NK-92 (cell line): ENCODE measurements at regions not wholly inside any gene's neighbourhood (a gene's known extent, or its start where the extent isn't known, plus 50 kb on each side); places are given as distances from the start of the nearest gene placed in this dataset.
"Not testable (repeated sequence)": the region's sequence is repeated elsewhere in the genome, so short reads cannot be mapped to it uniquely, and the experiment has no call there.

Experiments
- DNase-seq: peaks from one replicate; lab custom pipeline; 2025; ENCODE audit not compliant: unreplicated experiment; lab: John Stamatoyannopoulos, UW

DNA sequence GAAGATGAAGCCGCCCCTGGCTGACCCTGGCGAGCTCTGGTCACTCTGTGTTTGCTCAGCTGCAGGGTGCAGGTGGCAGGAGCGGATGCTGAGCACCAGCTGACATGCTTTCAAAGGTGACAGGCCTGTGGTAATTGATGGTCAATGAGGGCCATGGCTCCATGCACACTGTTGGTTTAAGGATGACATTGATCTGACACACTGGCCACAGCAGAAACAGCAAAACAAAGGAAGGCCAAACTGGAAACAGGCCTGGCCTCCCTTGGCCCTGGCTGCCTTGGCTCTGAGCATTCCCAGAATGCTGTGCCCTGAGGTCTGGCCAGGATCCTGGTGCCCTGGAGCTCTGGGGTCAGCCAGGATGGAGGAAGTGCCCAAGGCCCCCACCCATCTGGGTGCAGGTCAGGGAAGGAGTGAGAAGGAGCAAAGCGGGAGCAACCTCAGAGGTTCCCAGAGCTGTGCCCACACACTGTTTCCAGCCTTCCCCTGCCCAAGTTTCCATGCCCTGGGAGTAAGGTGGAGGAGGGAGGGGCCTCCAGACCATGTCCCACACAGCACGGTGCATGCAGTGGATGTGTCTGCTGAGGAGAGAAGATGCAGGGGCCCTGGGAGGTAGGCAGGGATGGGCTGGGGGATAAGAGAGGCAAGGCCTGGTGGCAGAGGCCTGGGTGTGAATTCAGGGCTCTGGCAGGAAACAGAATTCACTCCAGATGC lies 302.2 kb downstream of the RPS24 start:
- DNase-seq: no peak

GRCh38 chr10:78336402-78336791 lies 302.7 kb downstream of the RPS24 start:
- DNase-seq: no peak

DNA sequence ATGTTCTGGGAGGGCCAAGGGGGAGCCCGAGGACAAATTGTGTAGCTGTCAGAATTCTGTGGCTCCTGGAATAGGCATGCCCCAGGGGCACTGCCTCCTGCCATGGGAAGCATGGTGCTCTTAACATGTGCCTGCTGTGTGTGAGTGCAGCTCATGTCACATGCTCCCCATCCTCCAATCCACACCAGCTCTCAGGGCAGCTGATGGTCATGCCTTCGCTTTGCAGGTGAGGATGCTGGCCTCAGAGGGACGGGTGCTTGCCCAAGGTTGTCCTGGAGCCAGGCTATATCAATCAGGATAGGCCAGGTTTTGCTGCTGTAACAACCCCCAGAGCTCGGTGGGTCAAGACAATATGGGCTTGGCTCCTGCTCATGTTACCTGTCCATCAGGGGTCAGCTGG lies 303.4 kb downstream of the RPS24 start:
- DNase-seq: no peak

- no peak for DNase-seq
Observed at GRCh38 chr10:78337646-78338391, 304.2 kb downstream of the RPS24 start.

DNA sequence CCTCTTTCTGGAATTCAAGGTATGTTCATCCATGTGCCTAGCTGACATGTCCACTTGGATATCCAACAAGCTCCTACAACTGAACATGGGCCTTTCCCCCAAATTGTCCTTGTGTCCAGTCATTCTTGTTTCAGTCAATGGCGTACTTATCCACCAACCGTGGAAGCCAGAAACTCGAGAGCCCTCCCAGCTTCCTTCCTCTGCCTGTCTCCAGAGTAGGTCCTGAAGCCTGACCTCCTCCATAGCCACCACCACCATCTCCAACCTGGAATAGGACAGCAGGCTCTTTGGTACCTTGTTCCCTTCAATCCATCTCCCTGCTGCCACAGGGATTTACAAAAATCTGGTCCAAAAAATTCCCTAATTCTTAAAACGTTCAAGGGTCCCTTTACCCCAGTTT lies 305.1 kb downstream of the RPS24 start:
- DNase-seq: no peak

- no peak for DNase-seq
Observed at GRCh38 chr10:78339251-78339650, 305.6 kb downstream of the RPS24 start.

GRCh38 chr10:78341953-78342614 lies 308.4 kb downstream of the RPS24 start:
- no peak for DNase-seq

DNA sequence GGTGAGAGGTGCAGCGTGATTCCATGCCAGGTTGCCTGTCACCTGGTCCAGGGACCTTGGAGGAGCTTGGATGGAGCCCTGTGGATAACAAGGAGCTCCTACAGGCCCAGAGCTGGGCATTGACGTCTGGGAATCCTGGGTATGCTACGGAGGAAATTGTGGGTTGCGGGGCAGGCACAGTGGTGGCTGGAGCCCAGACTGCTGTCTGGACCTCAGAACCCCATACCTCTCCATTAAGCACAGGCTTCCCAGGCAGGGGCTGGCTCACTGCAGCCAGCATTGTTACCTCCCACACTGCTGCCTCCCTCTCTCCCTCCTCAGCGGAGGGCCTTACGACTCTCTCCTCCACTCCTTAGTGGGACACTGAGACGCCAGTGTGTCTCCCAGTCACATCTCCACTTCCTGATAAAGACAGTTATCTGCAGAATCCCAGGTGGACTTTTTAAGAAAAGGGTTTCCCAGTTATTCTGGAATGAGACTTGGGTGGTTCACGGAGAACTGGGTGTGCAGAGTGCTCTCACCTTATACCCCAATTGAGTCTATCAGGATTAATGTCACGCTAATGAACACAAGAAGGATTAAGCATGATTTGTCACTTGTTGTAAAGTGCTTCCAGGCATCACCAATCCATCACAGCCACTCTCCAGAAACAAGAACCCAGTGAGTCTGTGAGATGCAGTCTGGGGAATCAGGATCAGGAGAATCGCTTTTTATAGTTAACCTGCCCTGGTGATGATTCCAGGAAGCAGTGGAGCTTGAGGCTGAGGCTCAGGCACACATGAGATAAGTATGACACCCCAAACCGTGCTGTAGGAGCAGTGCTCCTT lies 309.4 kb downstream of the RPS24 start:
- no peak for DNase-seq

DNA sequence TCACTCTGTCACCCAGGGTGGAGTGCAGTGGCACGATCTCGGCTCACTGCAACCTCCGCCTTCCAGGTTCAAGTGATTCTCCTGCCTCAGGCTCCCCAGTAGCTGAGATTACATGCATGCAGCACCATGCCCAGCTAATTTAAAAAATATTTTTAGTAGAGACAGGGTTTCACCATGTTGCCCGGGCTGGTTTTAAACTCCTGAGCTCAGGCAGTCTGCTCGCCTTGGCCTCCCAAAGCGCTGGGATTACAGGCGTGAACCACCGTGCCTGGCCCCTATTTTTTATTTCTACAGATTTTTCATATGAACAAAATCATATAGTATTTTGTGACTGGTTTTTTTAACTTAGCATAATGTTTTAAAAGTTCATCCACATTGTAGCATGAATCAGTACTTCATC lies 310.6 kb downstream of the RPS24 start:
- not testable (repeated sequence) for DNase-seq

DNA sequence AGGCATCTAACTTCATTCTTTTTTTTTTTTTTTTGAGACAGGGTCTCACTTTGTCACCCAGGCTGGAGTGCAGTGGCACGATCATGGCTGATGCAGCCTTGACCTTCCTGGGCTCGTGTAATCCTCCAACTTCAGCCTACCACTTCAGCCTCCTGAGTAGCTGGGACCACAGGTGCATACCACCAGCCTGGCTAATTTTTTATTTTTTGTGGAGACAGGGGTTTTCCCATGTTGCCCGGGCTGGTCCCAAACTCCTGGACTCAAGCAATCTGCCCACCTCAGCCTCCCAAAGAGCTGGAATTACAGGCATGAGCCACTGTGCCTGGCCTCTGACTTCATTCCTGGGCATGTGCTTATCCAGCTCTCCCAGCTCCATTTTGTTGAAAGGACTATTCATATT lies 311.9 kb downstream of the RPS24 start:
- not testable (repeated sequence) for DNase-seq

DNA sequence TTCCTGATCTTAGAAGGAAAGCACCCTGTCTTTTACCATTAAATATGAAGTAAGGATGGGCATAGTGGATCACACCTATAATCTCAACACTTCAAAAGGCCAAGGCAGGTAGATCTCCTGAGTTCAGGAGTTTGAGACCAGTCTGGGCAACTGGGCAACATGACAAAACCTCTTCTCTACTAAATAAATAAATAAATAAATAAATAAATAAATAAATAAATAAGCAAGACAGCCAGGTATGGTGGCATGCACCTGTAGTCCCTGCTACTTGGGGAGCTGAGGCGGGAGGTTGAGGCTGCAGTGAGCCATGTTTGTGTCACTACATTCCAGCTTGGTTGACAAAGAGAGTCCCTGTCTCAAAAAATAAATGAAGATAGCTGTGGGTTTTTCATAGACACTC lies 313.1 kb downstream of the RPS24 start:
- DNase-seq: no peak

DNA sequence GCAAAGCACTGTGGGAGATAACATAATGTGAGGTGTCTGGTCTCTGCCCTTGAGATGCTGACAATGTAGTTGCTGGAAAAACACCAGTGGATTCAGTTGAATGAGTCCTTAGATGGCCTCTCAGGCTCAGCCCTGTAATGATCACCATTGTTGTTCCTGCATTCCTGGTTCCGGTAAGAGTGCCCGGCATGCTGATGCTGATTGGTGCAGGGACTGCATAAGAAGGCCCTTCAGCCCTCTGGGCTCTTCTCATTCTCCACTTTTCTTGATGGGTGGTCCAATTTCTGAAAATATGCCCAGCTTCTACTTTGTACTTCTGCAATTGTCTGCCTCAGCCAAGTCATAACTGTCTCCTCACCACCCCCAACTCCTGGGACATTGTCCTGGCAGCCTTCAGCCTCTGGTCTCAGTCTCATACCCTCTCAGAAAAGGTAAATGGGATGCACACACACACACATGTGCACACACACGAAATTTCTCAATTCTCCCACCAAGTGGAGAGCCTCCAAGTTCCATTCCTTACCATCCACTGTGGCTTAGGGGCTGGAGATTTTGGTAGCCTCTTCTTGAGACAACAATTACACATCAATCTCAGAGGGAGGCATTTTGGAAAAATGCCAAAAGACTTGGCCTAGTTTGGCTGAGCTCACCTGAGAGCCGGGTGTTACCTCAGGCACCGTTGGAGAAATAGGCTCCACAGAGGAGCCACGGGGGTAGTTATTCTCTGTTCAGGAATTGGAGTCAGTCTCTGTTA lies 314.9 kb downstream of the RPS24 start:
- no peak for DNase-seq

DNA sequence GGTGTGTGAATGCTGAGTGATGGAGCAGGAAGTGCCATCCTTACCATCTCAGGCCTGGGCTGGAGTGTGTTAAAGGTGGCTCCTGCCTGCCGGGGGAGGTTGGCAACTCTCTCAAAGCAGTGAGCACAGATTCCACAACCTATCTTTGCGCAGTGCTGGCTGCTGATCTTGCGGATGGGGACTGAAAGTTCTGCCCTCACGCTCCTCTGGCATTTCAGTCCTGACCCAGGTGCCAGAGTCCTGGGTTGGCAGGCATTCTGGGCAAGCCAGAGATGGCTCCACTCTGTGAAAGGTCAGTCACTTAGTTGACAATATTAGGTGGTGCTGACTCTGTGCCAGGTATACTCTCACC lies 315.5 kb downstream of the RPS24 start:
- no peak for DNase-seq

DNA sequence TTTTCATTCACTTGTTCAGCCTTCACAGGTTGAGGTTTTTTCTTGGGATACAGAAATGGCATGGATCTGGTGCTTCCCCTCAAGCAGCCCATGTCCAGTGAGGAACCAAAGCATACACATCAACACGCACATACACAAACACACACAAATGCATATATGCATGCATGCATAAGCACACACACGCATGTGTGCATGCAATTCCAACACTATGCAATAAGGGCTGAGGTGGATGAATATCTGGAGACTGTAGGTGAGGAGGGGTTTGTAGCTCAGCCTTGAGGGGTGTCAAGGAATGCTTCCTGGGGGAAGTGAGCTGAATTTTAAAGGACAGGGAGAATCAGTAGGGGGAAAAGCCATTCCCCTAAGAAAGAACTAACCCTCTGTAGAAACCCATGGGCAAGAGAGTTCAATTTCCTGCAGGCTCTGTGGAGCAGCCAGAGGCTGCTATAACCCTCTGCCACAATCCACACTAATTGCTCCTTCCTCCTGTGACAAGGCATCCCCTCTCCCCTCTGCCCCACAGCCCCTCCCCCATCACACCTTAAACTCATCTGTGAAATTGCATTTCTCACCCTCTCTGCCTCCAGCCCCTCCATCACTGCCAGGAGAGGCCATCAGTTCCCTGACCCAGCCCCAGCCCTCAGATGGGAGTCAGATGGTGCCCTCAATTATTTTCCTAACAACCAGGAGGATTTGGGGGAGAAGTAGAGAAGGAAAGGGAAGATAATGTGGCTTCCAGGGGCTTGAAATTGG lies 316.4 kb downstream of the RPS24 start:
- no peak for DNase-seq

DNA sequence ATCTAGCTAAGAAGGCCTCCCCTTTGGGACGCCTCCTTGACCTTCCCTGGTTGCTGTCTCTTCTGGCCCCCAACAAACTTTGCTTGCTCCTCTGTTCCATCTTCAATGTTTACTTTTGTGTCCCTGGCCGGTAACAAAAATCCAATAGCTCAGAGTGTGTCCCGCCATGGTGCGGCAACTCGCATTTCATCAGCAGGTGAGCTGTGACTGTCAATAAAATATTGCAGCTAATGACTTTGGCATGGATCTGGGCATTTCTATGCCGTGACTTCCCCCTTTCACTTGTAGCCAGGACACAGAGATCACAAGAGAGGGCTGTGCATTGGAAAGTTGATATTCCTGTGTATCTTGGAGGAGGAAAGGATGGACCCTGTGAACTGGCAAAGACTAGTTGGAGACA lies 317.6 kb downstream of the RPS24 start:
- no peak for DNase-seq

GRCh38 chr10:78351809-78352208 lies 318.1 kb downstream of the RPS24 start:
- no peak for DNase-seq

DNA sequence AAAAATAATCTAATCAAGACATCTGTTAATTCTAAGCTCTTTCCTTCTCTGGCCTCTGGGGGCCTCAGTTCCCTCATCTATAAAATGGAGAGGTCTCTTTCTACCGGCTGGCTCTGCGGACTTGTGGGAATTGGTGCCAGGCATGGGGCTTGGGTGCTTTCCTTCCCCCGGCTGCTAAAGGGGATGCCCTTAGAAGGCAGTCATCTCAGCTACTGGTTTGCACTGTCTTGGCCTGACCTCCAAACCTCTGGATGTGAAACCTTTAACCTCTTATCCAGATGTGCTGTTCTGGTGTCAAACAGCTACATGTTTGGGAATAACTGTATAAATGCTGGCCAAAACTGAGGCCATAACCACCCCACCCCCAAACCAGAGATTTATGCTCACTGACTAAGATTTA lies 320.0 kb downstream of the RPS24 start:
- DNase-seq: no peak

GRCh38 chr10:78354101-78354500 lies 320.4 kb downstream of the RPS24 start:
- no peak for DNase-seq

- no peak for DNase-seq
Observed at GRCh38 chr10:78356291-78356900, 322.7 kb downstream of the RPS24 start.
